Right lobe of liver (tissue), 4 donors: ENCODE measurements at regions not wholly inside any gene's neighbourhood (a gene's known extent, or its start where the extent isn't known, plus 50 kb on each side); places are given as distances from the start of the nearest gene placed in this dataset.
"Not testable (repeated sequence)": the region's sequence is repeated elsewhere in the genome, so short reads cannot be mapped to it uniquely, and the experiment has no call there.

Source experiments
- POLR2A ChIP-seq: fragments of 450-650 bp; IDR thresholded peaks from one replicate; pipeline ENCODE4 v1.6.1; 2017; ENCODE audit warnings: antibody characterized with exemption, mild to moderate bottlenecking
- TF ChIP-seq, protein P1 (sequence below), 4 donors: fragments of 200-600 bp in 3 of 4; fragments of 450-650 bp in 1 of 4; IDR thresholded peaks; one replicate each; pipeline versions ENCODE4 v1.5.1 to v1.8.0; 2016 to 2022; ENCODE audit warnings: antibody characterized with exemption in 4 of 4, mild to moderate bottlenecking in 2 of 4
- donor health status: DM: no; HTN: no; CAD: no.
- donor health status: DM: no; HTN: no; CAD: no.
- donor health status: DM: no; HTN: yes; CAD: no.

DNA sequence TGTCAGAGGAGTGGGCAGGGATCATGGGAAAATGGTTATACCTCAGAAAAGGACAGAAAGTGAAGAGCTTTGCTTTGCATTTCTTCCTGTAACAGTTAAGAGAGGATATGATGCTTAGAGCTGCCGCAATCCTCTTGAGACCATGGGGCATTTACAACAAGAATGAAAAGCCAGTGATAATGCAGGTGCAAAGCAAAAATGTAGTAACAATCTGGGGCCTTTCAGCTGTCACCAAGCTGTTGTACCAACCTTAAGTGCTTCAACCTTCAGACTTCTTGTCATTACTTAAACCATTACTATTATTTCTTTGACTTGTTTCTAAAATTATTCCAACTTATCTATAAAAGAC lies 1337.6 kb downstream of the RPIA start:
- TF ChIP-seq, protein P1, sequence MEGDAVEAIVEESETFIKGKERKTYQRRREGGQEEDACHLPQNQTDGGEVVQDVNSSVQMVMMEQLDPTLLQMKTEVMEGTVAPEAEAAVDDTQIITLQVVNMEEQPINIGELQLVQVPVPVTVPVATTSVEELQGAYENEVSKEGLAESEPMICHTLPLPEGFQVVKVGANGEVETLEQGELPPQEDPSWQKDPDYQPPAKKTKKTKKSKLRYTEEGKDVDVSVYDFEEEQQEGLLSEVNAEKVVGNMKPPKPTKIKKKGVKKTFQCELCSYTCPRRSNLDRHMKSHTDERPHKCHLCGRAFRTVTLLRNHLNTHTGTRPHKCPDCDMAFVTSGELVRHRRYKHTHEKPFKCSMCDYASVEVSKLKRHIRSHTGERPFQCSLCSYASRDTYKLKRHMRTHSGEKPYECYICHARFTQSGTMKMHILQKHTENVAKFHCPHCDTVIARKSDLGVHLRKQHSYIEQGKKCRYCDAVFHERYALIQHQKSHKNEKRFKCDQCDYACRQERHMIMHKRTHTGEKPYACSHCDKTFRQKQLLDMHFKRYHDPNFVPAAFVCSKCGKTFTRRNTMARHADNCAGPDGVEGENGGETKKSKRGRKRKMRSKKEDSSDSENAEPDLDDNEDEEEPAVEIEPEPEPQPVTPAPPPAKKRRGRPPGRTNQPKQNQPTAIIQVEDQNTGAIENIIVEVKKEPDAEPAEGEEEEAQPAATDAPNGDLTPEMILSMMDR (IDR thresholded peaks at IDR 0.05) = not testable (repeated sequence)
- not testable (repeated sequence) for TF ChIP-seq POLR2A
